ENCODE measurements at regions not wholly inside any gene's neighbourhood (a gene's known extent, or its start where the extent isn't known, plus 50 kb on each side); places are given as distances from the start of the nearest gene placed in this dataset.

DNA sequence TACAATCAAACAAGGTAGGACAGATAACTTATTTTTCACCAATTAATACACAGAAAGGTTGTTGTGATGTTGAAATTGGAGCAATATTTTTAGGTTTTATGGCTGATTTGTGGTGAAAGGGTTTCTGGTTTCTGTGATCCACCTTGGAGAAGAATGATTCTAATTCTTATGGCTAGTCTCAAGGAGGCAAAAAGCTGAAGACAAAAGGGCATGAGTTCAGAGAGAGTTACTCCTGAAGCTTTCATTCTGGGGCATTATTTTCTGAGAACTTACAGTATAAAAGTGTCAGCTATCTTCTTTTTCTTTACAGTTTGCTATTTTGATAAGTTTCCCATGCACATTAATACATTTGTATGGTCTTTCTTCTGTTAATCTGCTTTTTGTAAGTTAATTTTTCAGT lies 372.4 kb upstream of the CCDC179 start:
- TF ChIP-seq, protein P1, sequence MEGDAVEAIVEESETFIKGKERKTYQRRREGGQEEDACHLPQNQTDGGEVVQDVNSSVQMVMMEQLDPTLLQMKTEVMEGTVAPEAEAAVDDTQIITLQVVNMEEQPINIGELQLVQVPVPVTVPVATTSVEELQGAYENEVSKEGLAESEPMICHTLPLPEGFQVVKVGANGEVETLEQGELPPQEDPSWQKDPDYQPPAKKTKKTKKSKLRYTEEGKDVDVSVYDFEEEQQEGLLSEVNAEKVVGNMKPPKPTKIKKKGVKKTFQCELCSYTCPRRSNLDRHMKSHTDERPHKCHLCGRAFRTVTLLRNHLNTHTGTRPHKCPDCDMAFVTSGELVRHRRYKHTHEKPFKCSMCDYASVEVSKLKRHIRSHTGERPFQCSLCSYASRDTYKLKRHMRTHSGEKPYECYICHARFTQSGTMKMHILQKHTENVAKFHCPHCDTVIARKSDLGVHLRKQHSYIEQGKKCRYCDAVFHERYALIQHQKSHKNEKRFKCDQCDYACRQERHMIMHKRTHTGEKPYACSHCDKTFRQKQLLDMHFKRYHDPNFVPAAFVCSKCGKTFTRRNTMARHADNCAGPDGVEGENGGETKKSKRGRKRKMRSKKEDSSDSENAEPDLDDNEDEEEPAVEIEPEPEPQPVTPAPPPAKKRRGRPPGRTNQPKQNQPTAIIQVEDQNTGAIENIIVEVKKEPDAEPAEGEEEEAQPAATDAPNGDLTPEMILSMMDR (IDR thresholded peaks at IDR 0.05; ENCODE audit: low read depth, low read length, missing control alignments), result no peak
- DNase-seq (ENCODE audit: extremely low read depth, low read depth), result no peak

DNA sequence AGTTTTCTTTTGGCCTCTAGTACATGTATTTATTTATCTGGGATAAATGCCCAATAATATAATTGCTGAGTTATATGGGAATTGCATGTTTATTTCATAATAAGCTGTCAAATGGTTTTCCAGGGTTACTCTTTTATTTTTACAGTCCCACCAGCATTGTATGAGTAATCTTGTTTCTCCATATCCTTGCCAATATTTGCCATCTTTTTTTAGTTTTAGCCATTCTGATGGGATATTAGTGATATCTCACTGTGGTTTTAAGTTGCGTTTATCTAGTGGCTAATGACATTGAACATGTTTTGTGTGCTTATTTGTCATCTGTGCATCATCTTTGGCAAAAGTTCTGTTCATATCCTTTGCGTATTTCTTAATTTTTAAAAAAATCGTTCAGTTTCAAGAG lies 372.8 kb upstream of the CCDC179 start:
- DNase-seq (ENCODE audit: extremely low read depth, low read depth), result peak; percentile 24

More for the DNA sequence above, 372.4 kb upstream of the CCDC179 start:
- no peak overlapping the region for H3K4me3 ChIP-seq (replicated peaks; ENCODE audit: low read depth, low read length)

DNA sequence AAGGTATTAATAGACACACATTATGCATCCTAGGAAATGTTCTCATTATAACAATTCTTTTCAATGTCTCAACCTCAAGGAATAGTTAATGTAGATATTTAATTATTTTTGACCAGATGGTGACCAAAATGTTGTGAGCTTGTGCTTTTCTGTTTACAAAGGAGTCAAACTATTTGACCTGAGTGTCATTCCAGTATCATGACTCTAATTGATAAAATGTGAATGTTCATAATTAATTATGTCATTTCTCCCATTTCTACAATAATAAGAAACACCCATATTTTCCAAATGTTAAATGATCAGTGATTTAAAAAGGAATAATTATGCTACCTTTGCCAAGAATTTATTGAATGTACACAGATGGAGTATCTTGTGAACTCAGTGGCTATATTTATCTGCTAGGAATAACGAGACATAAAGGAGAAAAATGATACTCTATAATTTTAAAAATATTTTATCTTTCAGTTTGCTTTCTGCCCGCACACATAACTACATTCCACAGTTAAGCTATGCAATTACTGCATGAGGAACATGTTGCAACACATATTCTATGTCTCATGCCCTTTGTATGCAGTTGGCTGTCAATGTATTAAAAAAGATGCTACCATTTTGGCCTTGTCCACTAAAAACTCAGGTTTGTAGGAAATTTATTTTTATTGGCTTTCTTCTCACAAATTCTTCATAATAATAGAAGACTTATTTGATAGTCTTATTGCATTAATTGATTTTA lies 376.7 kb upstream of the CCDC179 start:
- DNase-seq (ENCODE audit: extremely low read depth, low read depth), result no peak
- TF ChIP-seq, protein P1 (IDR thresholded peaks at IDR 0.05; ENCODE audit: low read depth, low read length, missing control alignments), result no peak
- H3K4me3 ChIP-seq (replicated peaks; ENCODE audit: low read depth, low read length), result no peak overlapping the region

More for the DNA sequence above, 372.8 kb upstream of the CCDC179 start:
- no peak overlapping the region for H3K4me3 ChIP-seq (replicated peaks; ENCODE audit: low read depth, low read length)
- TF ChIP-seq, protein P1 (IDR thresholded peaks at IDR 0.05; ENCODE audit: low read depth, low read length, missing control alignments), result no peak

DNA sequence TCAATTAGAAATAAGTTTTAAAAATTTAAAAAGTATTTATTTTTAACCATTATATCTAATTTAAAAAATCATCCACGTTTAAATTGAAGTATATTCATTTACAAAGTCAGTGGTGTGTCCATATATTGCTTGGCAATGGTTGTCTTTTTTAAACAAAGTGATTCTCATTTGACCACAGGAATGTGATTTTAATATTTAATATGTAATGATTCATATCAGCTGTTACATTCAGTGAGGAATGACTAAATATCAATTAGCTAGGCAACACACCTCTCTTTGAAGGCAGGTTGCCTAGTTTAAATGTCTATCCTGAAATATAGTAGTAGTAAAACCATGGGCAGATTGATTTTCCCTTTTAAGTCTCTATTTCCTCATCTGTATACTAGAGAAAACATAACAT lies 392.2 kb upstream of the CCDC179 start:
- TF ChIP-seq, protein P1 (IDR thresholded peaks at IDR 0.05; ENCODE audit: low read depth, low read length, missing control alignments), result no peak
- DNase-seq (ENCODE audit: extremely low read depth, low read depth), result no peak
- no peak overlapping the region for H3K4me3 ChIP-seq (replicated peaks; ENCODE audit: low read depth, low read length)

DNA sequence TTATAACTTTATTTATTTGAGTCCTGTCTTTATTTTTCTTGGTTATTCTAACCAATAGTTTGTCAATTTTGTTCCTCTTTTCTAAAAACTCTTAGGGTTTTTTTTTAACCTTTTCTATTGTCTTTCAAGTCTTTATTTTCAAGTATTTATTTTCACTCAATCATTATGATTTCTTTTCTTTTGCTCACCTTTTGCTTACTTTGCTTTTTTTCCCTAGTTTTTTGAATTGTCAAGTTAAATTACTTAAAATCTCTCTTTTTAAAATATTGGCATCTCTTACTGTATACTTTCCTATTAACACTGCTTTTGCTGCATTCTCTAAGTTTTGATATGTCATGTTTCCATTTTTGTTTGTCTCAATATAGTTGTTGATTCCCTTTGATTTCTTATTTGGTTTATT lies 396.8 kb upstream of the CCDC179 start:
- no peak overlapping the region for H3K4me3 ChIP-seq (replicated peaks; ENCODE audit: low read depth, low read length)
- TF ChIP-seq, protein P1 (IDR thresholded peaks at IDR 0.05; ENCODE audit: low read depth, low read length, missing control alignments), result no peak

DNA sequence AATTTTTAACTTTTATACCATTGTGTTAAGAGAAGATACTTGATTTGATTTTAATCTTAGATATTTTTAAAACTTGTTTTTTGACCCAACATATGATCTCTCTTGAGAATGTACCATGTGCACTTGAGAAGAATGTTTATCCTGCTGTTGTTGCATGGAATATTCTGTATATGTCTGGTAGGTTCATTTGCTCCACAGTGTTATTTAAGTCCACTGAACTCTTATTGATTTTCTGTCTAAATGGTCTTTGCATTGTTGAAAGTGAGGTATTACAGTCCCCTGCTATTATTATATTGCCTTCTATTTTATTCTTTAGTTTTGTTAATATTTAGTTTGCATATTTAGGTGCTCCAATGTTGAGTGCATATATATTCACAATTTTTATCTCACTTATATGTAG lies 397.3 kb upstream of the CCDC179 start:
- no peak overlapping the region for H3K4me3 ChIP-seq (replicated peaks; ENCODE audit: low read depth, low read length)
- no peak for DNase-seq (ENCODE audit: extremely low read depth, low read depth)

More for the DNA sequence above, 396.8 kb upstream of the CCDC179 start:
- no peak for DNase-seq (ENCODE audit: extremely low read depth, low read depth)

More for the DNA sequence above, 397.3 kb upstream of the CCDC179 start:
- TF ChIP-seq, protein P1 (IDR thresholded peaks at IDR 0.05; ENCODE audit: low read depth, low read length, missing control alignments), result no peak

Data from HFF-Myc (cell line).